HCT116 (cell line): ENCODE measurements at regions not wholly inside any gene's neighbourhood (a gene's known extent, or its start where the extent isn't known, plus 50 kb on each side); places are given as distances from the start of the nearest gene placed in this dataset.

Experiments
- ATF3 ChIP-seq: IDR thresholded peaks from 2 replicates; pipeline ENCODE4 v1.6.1; 2012
- CTCF ChIP-seq, 3 experiments: fragments of 200-600 bp in 1 of 3; sonication (generic) in 1 of 3; IDR thresholded peaks in 2 of 3; conservative IDR thresholded peaks in 1 of 3; 2 replicates each; pipeline ENCODE4 v1.5.1; 2012 to 2017; ENCODE audit warnings: low read depth in 2 of 3, low read length in 2 of 3, antibody characterized with exemption in 1 of 3, borderline replicate concordance in 1 of 3, control low read depth in 1 of 3, mild to moderate bottlenecking in 1 of 3, mixed read lengths in 1 of 3, mixed run types in 1 of 3, moderate library complexity in 1 of 3; ENCODE audit not compliant: insufficient read depth in 1 of 3
- EGR1 ChIP-seq: IDR thresholded peaks from 2 replicates; pipeline ENCODE4 v1.6.1; 2012; ENCODE audit warnings: low read depth
- ELF1 ChIP-seq: IDR thresholded peaks from 2 replicates; pipeline ENCODE4 v1.6.1; 2012; ENCODE audit warnings: low read depth, borderline replicate concordance
- EZH2 ChIP-seq: fragments of 200-600 bp; sonication (generic); IDR thresholded peaks from 2 replicates; pipeline ENCODE4 v1.6.1; 2017; ENCODE audit warnings: antibody characterized with exemption, mixed run types
- POLR2A ChIP-seq: IDR thresholded peaks from 2 replicates; pipeline ENCODE4 v1.7.0; 2011; ENCODE audit warnings: borderline replicate concordance; ENCODE audit not compliant: insufficient read depth, insufficient read length; ENCODE audit errors: extremely low read depth
- POLR2AphosphoS5 ChIP-seq: IDR thresholded peaks from 2 replicates; pipeline ENCODE4 v1.6.1; 2011; ENCODE audit warnings: mild to moderate bottlenecking, low read depth, low read length, moderate library complexity
- ZNF274 ChIP-seq: fragments of 200-500 bp; sonication (Bioruptor generic); IDR thresholded peaks from 2 replicates; pipeline ENCODE4 v1.6.1; 2014; ENCODE audit warnings: mild to moderate bottlenecking, low read depth, low read length, inconsistent platforms

GRCh38 chr21:27681038-27681437, 714.1 kb upstream of the ADAMTS5 start:
- TF ChIP-seq POLR2A (no peak), CTCF (IDR thresholded peaks at IDR 0.05 in 2 of 3, conservative IDR thresholded peaks at IDR 0.05 in 1 of 3; ENCODE audit: borderline replicate concordance in 1 of 3, insufficient read depth in 1 of 3, low read depth in 2 of 3, low read length in 2 of 3) (no peak), ELF1 (no peak), EGR1 (no peak), POLR2AphosphoS5 (no peak), ZNF274 (no peak), ATF3 (no peak), EZH2 (no peak)
